ENCODE measurements at regions not wholly inside any gene's neighbourhood (a gene's known extent, or its start where the extent isn't known, plus 50 kb on each side); places are given as distances from the start of the nearest gene placed in this dataset.

DNA sequence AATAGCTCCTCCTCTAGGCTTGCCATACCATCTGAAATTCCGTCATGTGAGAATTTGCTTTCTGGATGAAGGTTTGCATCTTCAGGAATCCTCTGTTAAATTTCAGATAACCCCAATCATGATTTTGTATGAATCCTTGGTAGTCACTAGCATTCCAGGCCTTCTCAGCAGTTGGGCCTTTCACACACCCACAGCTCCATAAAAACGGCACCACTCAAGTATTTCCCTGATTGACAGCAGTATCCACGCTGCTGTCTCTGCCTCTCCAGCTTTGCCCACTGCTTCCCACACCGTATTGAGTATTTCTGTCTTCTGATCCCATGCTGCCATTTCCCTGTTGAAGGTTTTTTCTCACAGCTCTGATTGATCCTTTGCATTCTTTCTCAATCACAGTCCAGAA, 208.7 kb upstream of the NCAM1 start:
- Histone ChIP-seq H3K36me3 (replicated peaks in 1 of 2; ENCODE audit: control insufficient read depth in 1 of 2, insufficient read depth in 2 of 2, low read length in 2 of 2) (no peaks in the 10 kb centered on the region), H3K9me3 (replicated peaks in 1 of 2; ENCODE audit: control insufficient read depth in 1 of 2, insufficient read depth in 1 of 2, low read length in 2 of 2) (no peaks in the 10 kb centered on the region), H2AFZ (ENCODE audit: insufficient read depth, low read depth, low read length, poor library complexity, severe bottlenecking) (no peak overlapping the region), H3K4me3 (replicated peaks in 1 of 3; ENCODE audit: low read depth in 2 of 3, low read length in 3 of 3) (no peak overlapping the region), H4K20me1 (ENCODE audit: insufficient read depth, low read length) (no peaks in the 10 kb centered on the region), H3K79me2 (ENCODE audit: insufficient read depth, low read length) (no peaks in the 10 kb centered on the region), H3K27ac (ENCODE audit: low read depth in 1 of 2, low read length in 2 of 2) (no peak overlapping the region), H3K4me2 (replicated peaks; ENCODE audit: extremely low read depth, low read length, poor library complexity, severe bottlenecking) (no peak overlapping the region), H3K9ac (ENCODE audit: insufficient read depth, low read length, poor library complexity, severe bottlenecking) (no peak overlapping the region), H3K27me3 (ENCODE audit: control insufficient read depth in 2 of 2, insufficient read depth in 2 of 2, low read length in 2 of 2) (no peaks in the 10 kb centered on the region), H3K4me1 (ENCODE audit: control insufficient read depth in 1 of 2, insufficient read depth in 2 of 2, low read length in 2 of 2) (no peaks in the 10 kb centered on the region)
- Mint-ChIP-seq H3K36me3 (no peaks in the 10 kb centered on the region), H3K27ac (no peak overlapping the region), H3K9me3 (no peaks in the 10 kb centered on the region), H3K27me3 (ENCODE audit: low read depth in 3 of 3) (peaks cover 5 to 7% (median 5%) of the 10 kb centered on the region in 3 donors), H3K4me3 (no peak overlapping the region), H3K4me1 (no peaks in the 10 kb centered on the region)
- TF ChIP-seq, protein P1, sequence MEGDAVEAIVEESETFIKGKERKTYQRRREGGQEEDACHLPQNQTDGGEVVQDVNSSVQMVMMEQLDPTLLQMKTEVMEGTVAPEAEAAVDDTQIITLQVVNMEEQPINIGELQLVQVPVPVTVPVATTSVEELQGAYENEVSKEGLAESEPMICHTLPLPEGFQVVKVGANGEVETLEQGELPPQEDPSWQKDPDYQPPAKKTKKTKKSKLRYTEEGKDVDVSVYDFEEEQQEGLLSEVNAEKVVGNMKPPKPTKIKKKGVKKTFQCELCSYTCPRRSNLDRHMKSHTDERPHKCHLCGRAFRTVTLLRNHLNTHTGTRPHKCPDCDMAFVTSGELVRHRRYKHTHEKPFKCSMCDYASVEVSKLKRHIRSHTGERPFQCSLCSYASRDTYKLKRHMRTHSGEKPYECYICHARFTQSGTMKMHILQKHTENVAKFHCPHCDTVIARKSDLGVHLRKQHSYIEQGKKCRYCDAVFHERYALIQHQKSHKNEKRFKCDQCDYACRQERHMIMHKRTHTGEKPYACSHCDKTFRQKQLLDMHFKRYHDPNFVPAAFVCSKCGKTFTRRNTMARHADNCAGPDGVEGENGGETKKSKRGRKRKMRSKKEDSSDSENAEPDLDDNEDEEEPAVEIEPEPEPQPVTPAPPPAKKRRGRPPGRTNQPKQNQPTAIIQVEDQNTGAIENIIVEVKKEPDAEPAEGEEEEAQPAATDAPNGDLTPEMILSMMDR (IDR thresholded peaks at IDR 0.05) = no peak
- 84% methylated on average over 3 of the region's 4 CpGs for WGBS (ENCODE audit: insufficient coverage)
- DNase-seq = no peak
- intact Hi-C loops (cut with micrococcal nuclease) = no loop called here

- Histone ChIP-seq H3K27me3 (ENCODE audit: control insufficient read depth in 2 of 2, insufficient read depth in 2 of 2, low read length in 2 of 2) (no peaks in the 10 kb centered on the region), H3K27ac (ENCODE audit: low read depth in 1 of 2, low read length in 2 of 2) (no peak overlapping the region), H3K9me3 (replicated peaks in 1 of 2; ENCODE audit: control insufficient read depth in 1 of 2, insufficient read depth in 1 of 2, low read length in 2 of 2) (no peaks in the 10 kb centered on the region), H3K4me1 (ENCODE audit: control insufficient read depth in 1 of 2, insufficient read depth in 2 of 2, low read length in 2 of 2) (no peaks in the 10 kb centered on the region), H3K9ac (ENCODE audit: insufficient read depth, low read length, poor library complexity, severe bottlenecking) (no peak overlapping the region), H3K4me3 (replicated peaks in 1 of 3; ENCODE audit: low read depth in 2 of 3, low read length in 3 of 3) (no peak overlapping the region), H2AFZ (ENCODE audit: insufficient read depth, low read depth, low read length, poor library complexity, severe bottlenecking) (no peak overlapping the region), H4K20me1 (ENCODE audit: insufficient read depth, low read length) (no peaks in the 10 kb centered on the region), H3K79me2 (ENCODE audit: insufficient read depth, low read length) (no peaks in the 10 kb centered on the region), H3K36me3 (replicated peaks in 1 of 2; ENCODE audit: control insufficient read depth in 1 of 2, insufficient read depth in 2 of 2, low read length in 2 of 2) (no peaks in the 10 kb centered on the region), H3K4me2 (replicated peaks; ENCODE audit: extremely low read depth, low read length, poor library complexity, severe bottlenecking) (no peak overlapping the region)
- intact Hi-C loops (cut with micrococcal nuclease) = no loop called here
- H3K27me3 Mint-ChIP-seq (ENCODE audit: low read depth in 3 of 3) = peaks cover 5 to 7% (median 6%) of the 10 kb centered on the region in 3 donors
- no peaks in the 10 kb centered on the region for H3K36me3 Mint-ChIP-seq
- no peak overlapping the region for H3K4me3 Mint-ChIP-seq
- TF ChIP-seq, protein P1 (IDR thresholded peaks at IDR 0.05) = no peak
- H3K4me1 Mint-ChIP-seq = no peaks in the 10 kb centered on the region
- DNase-seq = no peak
- no peaks in the 10 kb centered on the region for H3K9me3 Mint-ChIP-seq
- no CpG with 5 or more reads among the region's 2 CpGs for WGBS (ENCODE audit: insufficient coverage)
- no peak overlapping the region for H3K27ac Mint-ChIP-seq
Measured at GRCh38 chr11:112753706-112754105, 207.5 kb upstream of the NCAM1 start.
